Esophagus squamous epithelium (tissue), 4 donors: ENCODE measurements at regions not wholly inside any gene's neighbourhood (a gene's known extent, or its start where the extent isn't known, plus 50 kb on each side); places are given as distances from the start of the nearest gene placed in this dataset.

Experiments used
- POLR2A ChIP-seq, 4 donors: fragments of 450-650 bp; IDR thresholded peaks; one replicate each; pipeline ENCODE4 v1.6.1; 2017; ENCODE audit warnings: antibody characterized with exemption in 4 of 4, mild to moderate bottlenecking in 4 of 4, moderate library complexity in 3 of 4
- TF ChIP-seq, protein P1 (sequence below), 6 experiments: fragments of 450-650 bp in 4 of 6; fragments of 200-600 bp in 2 of 6; sonication (generic) in 2 of 6; IDR thresholded peaks; one replicate each; pipeline ENCODE4 v1.5.1; 2016 to 2019; ENCODE audit warnings: antibody characterized with exemption in 6 of 6, mild to moderate bottlenecking in 4 of 6, moderate library complexity in 4 of 6

DNA sequence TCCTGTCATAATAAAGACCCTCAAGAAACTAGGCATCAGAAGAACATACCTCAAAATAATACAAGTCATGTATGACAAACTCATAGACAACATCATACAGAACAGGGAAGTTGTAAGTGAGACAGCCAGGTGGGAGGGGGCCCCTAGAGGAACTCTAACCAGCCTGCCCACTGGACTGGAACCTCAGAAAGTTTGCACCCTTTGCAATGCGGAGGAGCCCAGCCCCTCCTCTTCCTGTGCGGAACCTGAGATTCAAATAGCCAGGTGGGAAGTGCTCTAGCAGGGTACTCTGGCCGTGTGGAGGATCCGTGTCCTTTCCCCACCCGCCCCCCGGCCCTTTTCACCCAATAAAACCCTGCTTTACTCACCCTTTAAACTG, 387.0 kb upstream of the CBLB start:
- TF ChIP-seq POLR2A (IDR thresholded peaks at IDR 0.05) = no peak
- TF ChIP-seq, protein P1, sequence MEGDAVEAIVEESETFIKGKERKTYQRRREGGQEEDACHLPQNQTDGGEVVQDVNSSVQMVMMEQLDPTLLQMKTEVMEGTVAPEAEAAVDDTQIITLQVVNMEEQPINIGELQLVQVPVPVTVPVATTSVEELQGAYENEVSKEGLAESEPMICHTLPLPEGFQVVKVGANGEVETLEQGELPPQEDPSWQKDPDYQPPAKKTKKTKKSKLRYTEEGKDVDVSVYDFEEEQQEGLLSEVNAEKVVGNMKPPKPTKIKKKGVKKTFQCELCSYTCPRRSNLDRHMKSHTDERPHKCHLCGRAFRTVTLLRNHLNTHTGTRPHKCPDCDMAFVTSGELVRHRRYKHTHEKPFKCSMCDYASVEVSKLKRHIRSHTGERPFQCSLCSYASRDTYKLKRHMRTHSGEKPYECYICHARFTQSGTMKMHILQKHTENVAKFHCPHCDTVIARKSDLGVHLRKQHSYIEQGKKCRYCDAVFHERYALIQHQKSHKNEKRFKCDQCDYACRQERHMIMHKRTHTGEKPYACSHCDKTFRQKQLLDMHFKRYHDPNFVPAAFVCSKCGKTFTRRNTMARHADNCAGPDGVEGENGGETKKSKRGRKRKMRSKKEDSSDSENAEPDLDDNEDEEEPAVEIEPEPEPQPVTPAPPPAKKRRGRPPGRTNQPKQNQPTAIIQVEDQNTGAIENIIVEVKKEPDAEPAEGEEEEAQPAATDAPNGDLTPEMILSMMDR (IDR thresholded peaks at IDR 0.05) = no peak
